Glutamatergic neuron (in vitro differentiated cells): ENCODE measurements at regions not wholly inside any gene's neighbourhood (a gene's known extent, or its start where the extent isn't known, plus 50 kb on each side); places are given as distances from the start of the nearest gene placed in this dataset.

ENCODE experiments used
- DNase-seq: peaks from one replicate; pipeline ENCODE4 v3.0.0; 2022
- H3K27ac Mint-ChIP-seq: one replicate; pipeline ENCODE4 v1.8.0; 2020; ENCODE audit warnings: mild to moderate bottlenecking, mixed read lengths, inconsistent platforms; ENCODE audit not compliant: unreplicated experiment
- H3K27me3 Mint-ChIP-seq: one replicate; pipeline ENCODE4 v1.8.0; 2020; ENCODE audit warnings: mild to moderate bottlenecking, moderate library complexity, mixed read lengths, inconsistent platforms; ENCODE audit not compliant: unreplicated experiment
- H3K36me3 Mint-ChIP-seq: one replicate; pipeline ENCODE4 v1.8.0; 2020; ENCODE audit warnings: mild to moderate bottlenecking, mixed read lengths, inconsistent platforms; ENCODE audit not compliant: unreplicated experiment
- H3K4me1 Mint-ChIP-seq: one replicate; pipeline ENCODE4 v1.8.0; 2020; ENCODE audit warnings: mild to moderate bottlenecking, low read depth, mixed read lengths, inconsistent platforms; ENCODE audit not compliant: unreplicated experiment
- H3K4me3 Mint-ChIP-seq: one replicate; pipeline ENCODE4 v1.8.0; 2020; ENCODE audit warnings: mild to moderate bottlenecking, mixed read lengths, inconsistent platforms; ENCODE audit not compliant: unreplicated experiment
- H3K9me3 Mint-ChIP-seq: one replicate; pipeline ENCODE4 v1.8.0; 2020; ENCODE audit warnings: mild to moderate bottlenecking, moderate library complexity, mixed read lengths, inconsistent platforms; ENCODE audit not compliant: unreplicated experiment
- CTCF ChIP-seq: fragments of 200-600 bp; sonication (generic); IDR thresholded peaks from one replicate; pipeline ENCODE4 v1.5.0; 2021; ENCODE audit not compliant: partially characterized antibody, unreplicated experiment

- Mint-ChIP-seq H3K4me3 (no peak overlapping the region), H3K27me3 (no peaks in the 10 kb centered on the region), H3K27ac (no peak overlapping the region), H3K36me3 (peaks cover 4% of the 10 kb centered on the region), H3K9me3 (no peaks in the 10 kb centered on the region), H3K4me1 (no peaks in the 10 kb centered on the region)
- no peak for DNase-seq
- no peak for TF ChIP-seq CTCF
Measured at GRCh38 chr18:76054156-76054555, 440.9 kb downstream of the ZNF516 start.

DNA sequence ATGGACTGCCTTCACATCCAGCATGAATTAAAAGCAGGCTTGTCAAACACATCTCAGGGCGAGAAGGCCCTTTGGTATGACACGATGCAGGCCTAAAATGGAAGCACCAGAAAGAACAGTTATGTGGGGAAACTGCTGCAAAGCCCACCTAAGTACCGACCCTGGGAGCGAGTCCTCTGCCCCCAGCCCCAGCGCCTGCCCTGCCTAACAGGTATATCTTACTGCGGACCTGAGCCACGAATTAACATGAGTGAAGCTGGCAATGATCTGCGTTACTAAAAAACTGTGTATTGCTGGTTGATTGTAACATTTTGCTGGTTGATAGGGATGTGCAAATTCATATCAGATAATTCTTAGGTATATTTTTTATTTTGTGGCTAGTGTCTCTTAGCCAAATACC lies 441.5 kb downstream of the ZNF516 start:
- Mint-ChIP-seq H3K4me1 (no peaks in the 10 kb centered on the region), H3K36me3 (no peaks in the 10 kb centered on the region), H3K9me3 (no peaks in the 10 kb centered on the region), H3K4me3 (no peak overlapping the region), H3K27ac (no peak overlapping the region), H3K27me3 (no peaks in the 10 kb centered on the region)
- no peak for DNase-seq
- TF ChIP-seq CTCF = no peak

DNA sequence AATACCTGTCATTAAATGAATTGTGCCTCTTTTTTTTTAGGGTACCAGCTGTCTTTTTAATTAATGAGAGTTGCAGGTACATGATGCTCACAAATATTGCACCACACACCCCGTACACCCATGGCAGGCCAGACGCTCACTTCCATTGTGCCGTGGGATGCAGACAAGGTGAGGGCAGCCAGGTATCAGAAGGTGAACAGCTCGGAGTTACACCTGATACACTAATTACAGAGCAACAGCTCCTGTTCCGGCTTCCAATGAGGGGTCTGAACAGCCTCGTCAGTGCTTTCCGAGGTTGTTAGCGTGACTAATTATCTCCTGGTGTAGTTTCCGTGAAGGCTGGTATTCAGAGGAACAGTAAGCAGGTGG lies 442.8 kb downstream of the ZNF516 start:
- TF ChIP-seq CTCF = no peak
- H3K36me3 Mint-ChIP-seq = no peaks in the 10 kb centered on the region
- no peak overlapping the region for H3K27ac Mint-ChIP-seq
- H3K4me1 Mint-ChIP-seq = no peaks in the 10 kb centered on the region
- H3K4me3 Mint-ChIP-seq = no peak overlapping the region
- H3K27me3 Mint-ChIP-seq = no peaks in the 10 kb centered on the region
- no peaks in the 10 kb centered on the region for H3K9me3 Mint-ChIP-seq
- no peak for DNase-seq

- Mint-ChIP-seq H3K4me1 (no peaks in the 10 kb centered on the region), H3K27me3 (no peaks in the 10 kb centered on the region), H3K36me3 (no peaks in the 10 kb centered on the region), H3K4me3 (no peak overlapping the region), H3K27ac (no peak overlapping the region), H3K9me3 (no peaks in the 10 kb centered on the region)
- no peak for TF ChIP-seq CTCF
- DNase-seq = no peak
Measured at GRCh38 chr18:76051396-76052226, 443.4 kb downstream of the ZNF516 start.

GRCh38 chr18:76046221-76046620 lies 448.8 kb downstream of the ZNF516 start:
- Mint-ChIP-seq H3K9me3 (no peaks in the 10 kb centered on the region), H3K36me3 (no peaks in the 10 kb centered on the region), H3K27ac (no peak overlapping the region), H3K4me1 (no peaks in the 10 kb centered on the region), H3K27me3 (no peaks in the 10 kb centered on the region), H3K4me3 (no peak overlapping the region)
- DNase-seq = no peak
- no peak for TF ChIP-seq CTCF
